Kidney epithelial cell (primary cell): ENCODE measurements at regions not wholly inside any gene's neighbourhood (a gene's known extent, or its start where the extent isn't known, plus 50 kb on each side); places are given as distances from the start of the nearest gene placed in this dataset.

Experiments used
- DNase-seq: peaks from one replicate; pipeline ENCODE4 v3.0.0-alpha.2; 2010; ENCODE audit warnings: low read depth
- H3K27me3 ChIP-seq: 2 replicates; pipeline ENCODE4 v1.6.0; 2011; ENCODE audit warnings: low read length; ENCODE audit not compliant: control insufficient read depth, insufficient read depth
- H3K36me3 ChIP-seq: 2 replicates; pipeline ENCODE4 v1.5.1; 2011; ENCODE audit warnings: low read length; ENCODE audit not compliant: control insufficient read depth, insufficient read depth
- H3K4me3 ChIP-seq: 2 replicates; pipeline ENCODE4 v1.5.1; 2011; ENCODE audit warnings: low read depth, mild to moderate bottlenecking, control low read depth, low read length
- CTCF ChIP-seq: IDR thresholded peaks from 2 replicates; pipeline ENCODE4 v1.5.1; 2011; ENCODE audit warnings: mild to moderate bottlenecking, moderate library complexity, low read length, control low read depth, inconsistent platforms; ENCODE audit not compliant: insufficient read depth, poor library complexity, severe bottlenecking

GRCh38 chr11:109796253-109796652 is 296.9 kb upstream of the ZC3H12C start:
- Histone ChIP-seq H3K36me3 (no peaks in the 10 kb centered on the region), H3K4me3 (no peak overlapping the region), H3K27me3 (no peaks in the 10 kb centered on the region)
- no peak for TF ChIP-seq CTCF
- DNase-seq = no peak

- Histone ChIP-seq H3K4me3 (no peak overlapping the region), H3K36me3 (no peaks in the 10 kb centered on the region), H3K27me3 (no peaks in the 10 kb centered on the region)
- no peak for TF ChIP-seq CTCF
- DNase-seq = no peak
These were observed 294.7 kb upstream of the ZC3H12C start for GRCh38 chr11:109798521-109798920.

GRCh38 chr11:109799604-109800003 is 293.6 kb upstream of the ZC3H12C start:
- DNase-seq = no peak
- H3K27me3 ChIP-seq = no peaks in the 10 kb centered on the region
- no peak for TF ChIP-seq CTCF
- no peak overlapping the region for H3K4me3 ChIP-seq
- no peaks in the 10 kb centered on the region for H3K36me3 ChIP-seq

GRCh38 chr11:109804911-109805310 is 288.3 kb upstream of the ZC3H12C start:
- DNase-seq = no peak
- H3K4me3 ChIP-seq = no peak overlapping the region
- H3K36me3 ChIP-seq = no peaks in the 10 kb centered on the region
- no peaks in the 10 kb centered on the region for H3K27me3 ChIP-seq
- TF ChIP-seq CTCF = no peak

GRCh38 chr11:109806205-109806604 is 287.0 kb upstream of the ZC3H12C start:
- no peaks in the 10 kb centered on the region for H3K36me3 ChIP-seq
- no peak overlapping the region for H3K4me3 ChIP-seq
- TF ChIP-seq CTCF = no peak
- DNase-seq = no peak
- H3K27me3 ChIP-seq = no peaks in the 10 kb centered on the region

- no peak overlapping the region for H3K4me3 ChIP-seq
- H3K27me3 ChIP-seq = no peaks in the 10 kb centered on the region
- DNase-seq = no peak
- no peak for TF ChIP-seq CTCF
- H3K36me3 ChIP-seq = no peaks in the 10 kb centered on the region
These were observed 284.6 kb upstream of the ZC3H12C start for GRCh38 chr11:109808569-109808968.
